GM23248 (cell line): ENCODE measurements at regions not wholly inside any gene's neighbourhood (a gene's known extent, or its start where the extent isn't known, plus 50 kb on each side); places are given as distances from the start of the nearest gene placed in this dataset.
"Not testable (repeated sequence)": the region's sequence is repeated elsewhere in the genome, so short reads cannot be mapped to it uniquely, and the experiment has no call there.

Source experiments
- DNase-seq: peaks from one replicate; pipeline ENCODE4 v3.0.0-alpha.2; 2015
- H2AFZ ChIP-seq: fragments of 200-600 bp; sonication (generic); 2 replicates; pipeline ENCODE4 v1.6.1; 2016; ENCODE audit warnings: antibody characterized with exemption
- H3F3A ChIP-seq: fragments of 200-600 bp; sonication (generic); 2 replicates; pipeline ENCODE4 v1.6.1; 2016; ENCODE audit warnings: mild to moderate bottlenecking, antibody characterized with exemption, mixed run types; ENCODE audit not compliant: insufficient read depth
- H3K27ac ChIP-seq: fragments of 200-600 bp; sonication (generic); 2 replicates; pipeline ENCODE4 v1.5.1; 2016; ENCODE audit warnings: mild to moderate bottlenecking
- H3K27me3 ChIP-seq: fragments of 200-600 bp; sonication (generic); replicated peaks from 2 replicates; pipeline ENCODE4 v1.6.1; 2016; ENCODE audit warnings: mild to moderate bottlenecking; ENCODE audit not compliant: insufficient read depth
- H3K36me3 ChIP-seq: fragments of 200-600 bp; sonication (generic); 2 replicates; pipeline ENCODE4 v1.6.1; 2016; ENCODE audit warnings: low read depth, mild to moderate bottlenecking
- H3K4me1 ChIP-seq: fragments of 200-600 bp; sonication (generic); 2 replicates; pipeline ENCODE4 v1.6.1; 2016; ENCODE audit warnings: mild to moderate bottlenecking; ENCODE audit not compliant: insufficient read depth
- H3K4me2 ChIP-seq: fragments of 200-600 bp; sonication (generic); one replicate; pipeline ENCODE4 v1.6.1; 2016; ENCODE audit warnings: mild to moderate bottlenecking; ENCODE audit not compliant: unreplicated experiment
- H3K4me3 ChIP-seq: fragments of 200-600 bp; sonication (generic); 2 replicates; pipeline ENCODE4 v1.5.1; 2016; ENCODE audit warnings: mild to moderate bottlenecking
- H3K79me2 ChIP-seq: fragments of 200-600 bp; sonication (generic); 2 replicates; pipeline ENCODE4 v1.6.1; 2016; ENCODE audit warnings: mild to moderate bottlenecking; ENCODE audit not compliant: insufficient read depth
- H3K9ac ChIP-seq: fragments of 200-600 bp; sonication (generic); 2 replicates; pipeline ENCODE4 v1.6.1; 2016; ENCODE audit warnings: mild to moderate bottlenecking
- H3K9me2 ChIP-seq: fragments of 200-600 bp; sonication (generic); 2 replicates; pipeline ENCODE4 v1.6.1; 2016; ENCODE audit warnings: mixed run types, mild to moderate bottlenecking, moderate library complexity; ENCODE audit not compliant: insufficient read depth
- H3K9me3 ChIP-seq: fragments of 200-600 bp; sonication (generic); one replicate; pipeline ENCODE4 v1.6.1; 2017; ENCODE audit warnings: low read depth
- H4K20me1 ChIP-seq: fragments of 200-600 bp; sonication (generic); 2 replicates; pipeline ENCODE4 v1.6.0; 2016; ENCODE audit not compliant: insufficient read depth
- WGBS, 2 experiments: methylation state at CpG; one replicate each; pipeline ENCODE4 v1.1.6; 2015 to 2017; ENCODE audit warnings: low lambda C conversion rate in 2 of 2, low coverage in 1 of 2; ENCODE audit errors: missing lambda C conversion rate in 2 of 2; 5-methylcytosine and 5-hydroxymethylcytosine counted together
- in situ Hi-C: fragments of 300-500 bp; cut with MboI; formaldehyde crosslinking; loops from 2 replicates; pipeline ENCODE4 v1.15.0; 2020

DNA sequence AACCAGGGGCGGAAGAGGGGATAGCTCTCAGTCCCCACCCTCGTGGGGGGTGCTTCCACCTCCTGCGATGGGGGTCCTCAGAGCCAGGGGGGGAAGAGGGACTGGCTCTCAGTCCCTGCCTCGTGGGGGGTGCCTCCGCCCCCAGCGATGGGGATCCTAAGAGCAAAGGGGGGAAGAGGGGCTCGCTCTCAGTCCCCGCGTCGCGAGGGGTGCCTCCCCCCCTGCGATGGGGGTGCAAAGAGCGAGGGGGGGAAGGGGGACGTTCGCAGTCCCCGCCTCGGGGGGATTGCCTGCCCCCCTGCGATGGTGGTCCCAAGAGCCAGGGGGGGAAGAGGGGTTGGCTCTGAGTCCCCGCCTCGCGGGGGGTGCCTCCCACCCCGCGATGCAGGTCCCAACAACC lies 159.9 kb downstream of the ATP6V0E2 start:
- H3K9ac ChIP-seq, H3K27me3 ChIP-seq, H3K9me2 ChIP-seq, H3K9me3 ChIP-seq, H2AFZ ChIP-seq, H3K4me3 ChIP-seq, in situ Hi-C loops, H3K4me2 ChIP-seq, H3K36me3 ChIP-seq, H4K20me1 ChIP-seq, DNase-seq, H3K27ac ChIP-seq, H3K79me2 ChIP-seq, H3F3A ChIP-seq, H3K4me1 ChIP-seq: not testable (repeated sequence)
- WGBS, 2 experiments: 73% methylated on average over 23 of the region's 23 CpGs; no CpG with 5 or more reads in 1 of the 2 experiments

DNA sequence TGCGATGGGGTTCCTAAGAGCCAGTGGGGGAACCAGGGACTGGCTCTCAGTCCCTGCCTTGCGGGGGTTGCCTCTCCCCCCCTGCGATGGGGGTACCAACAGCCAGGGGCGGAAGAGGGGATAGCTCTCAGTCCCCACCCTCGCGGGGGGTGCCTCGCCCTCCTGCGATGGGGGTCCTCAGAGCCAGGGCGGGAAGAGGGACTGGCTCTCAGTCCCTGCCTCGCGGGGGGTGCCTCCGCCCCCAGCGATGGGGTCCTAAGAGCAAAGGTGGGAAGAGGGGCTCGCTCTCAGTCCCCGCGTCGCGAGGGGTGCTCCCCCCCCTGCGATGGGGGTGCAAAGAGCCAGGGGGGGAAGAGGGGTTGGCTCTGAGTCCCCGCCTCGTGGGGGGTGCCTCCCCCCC lies 162.0 kb downstream of the ATP6V0E2 start:
- WGBS, 2 experiments: 84 to 100% methylated on average over 1 to 21 of the region's 21 CpGs

DNA sequence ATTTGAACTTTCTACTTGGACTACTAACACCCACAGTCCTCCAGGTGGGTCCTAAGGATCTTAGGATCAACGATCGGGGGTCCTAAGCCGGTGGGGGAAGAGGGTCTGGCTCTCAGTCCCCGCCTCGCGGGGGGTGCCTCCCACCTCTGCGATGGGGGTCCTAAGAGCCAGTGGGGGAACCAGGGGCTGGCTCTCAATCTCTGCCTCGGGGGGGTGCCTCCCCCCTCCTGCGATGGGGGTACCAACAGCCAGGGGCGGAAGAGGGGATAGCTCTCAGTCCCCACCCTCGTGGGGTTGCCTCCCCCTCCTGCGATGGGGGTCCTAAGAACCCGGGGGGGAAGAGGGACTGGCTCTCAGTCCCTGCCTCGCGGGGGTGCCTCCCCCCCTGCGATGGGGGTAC lies 165.3 kb downstream of the ATP6V0E2 start:
- in situ Hi-C loops, H3K9me3 ChIP-seq, DNase-seq, H3F3A ChIP-seq, H4K20me1 ChIP-seq, H3K27me3 ChIP-seq, H3K9me2 ChIP-seq, H3K79me2 ChIP-seq, H3K4me2 ChIP-seq, H2AFZ ChIP-seq, H3K36me3 ChIP-seq, H3K4me1 ChIP-seq, H3K4me3 ChIP-seq, H3K9ac ChIP-seq, H3K27ac ChIP-seq: not testable (repeated sequence)
- WGBS, 2 experiments: 65 to 70% methylated on average over 7 to 14 of the region's 16 CpGs

More for the DNA sequence above, 162.0 kb downstream of the ATP6V0E2 start:
- H3K4me1 ChIP-seq, H3K4me3 ChIP-seq, H3K27me3 ChIP-seq, H3K79me2 ChIP-seq, H3K4me2 ChIP-seq, H3K9me2 ChIP-seq, H3K27ac ChIP-seq, in situ Hi-C loops, H3F3A ChIP-seq, H4K20me1 ChIP-seq, H3K9ac ChIP-seq, H3K9me3 ChIP-seq, H2AFZ ChIP-seq, DNase-seq, H3K36me3 ChIP-seq: not testable (repeated sequence)

DNA sequence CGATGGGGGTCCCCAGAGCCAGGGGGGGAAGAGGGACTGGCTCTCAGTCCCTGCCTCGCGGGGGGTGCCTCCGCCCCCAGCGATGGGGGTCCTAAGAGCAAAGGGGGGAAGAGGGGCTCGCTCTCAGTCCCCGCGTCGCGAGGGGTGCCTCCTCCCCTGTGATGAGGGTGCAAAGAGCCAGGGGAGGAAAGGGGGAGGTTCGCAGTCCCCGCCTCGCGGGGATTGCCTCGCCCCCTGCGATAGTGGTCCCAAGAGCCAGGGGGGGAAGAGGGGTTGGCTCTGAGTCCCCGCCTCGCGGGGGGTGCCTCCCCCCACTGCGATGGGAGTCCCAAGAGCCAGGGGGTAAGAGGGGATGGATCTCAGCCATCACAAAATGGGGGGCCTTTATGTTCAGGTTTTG lies 168.5 kb downstream of the ATP6V0E2 start:
- H3K4me1 ChIP-seq, H2AFZ ChIP-seq, H3K27ac ChIP-seq, H3K4me2 ChIP-seq, DNase-seq, H3K27me3 ChIP-seq, H3K36me3 ChIP-seq, H3K9me2 ChIP-seq, in situ Hi-C loops, H3K9me3 ChIP-seq, H3K79me2 ChIP-seq, H3K4me3 ChIP-seq, H3K9ac ChIP-seq, H4K20me1 ChIP-seq, H3F3A ChIP-seq: not testable (repeated sequence)
- 53% methylated on average over 12 of the region's 20 CpGs; no CpG with 5 or more reads in 1 of the 2 experiments for WGBS, 2 experiments

DNA sequence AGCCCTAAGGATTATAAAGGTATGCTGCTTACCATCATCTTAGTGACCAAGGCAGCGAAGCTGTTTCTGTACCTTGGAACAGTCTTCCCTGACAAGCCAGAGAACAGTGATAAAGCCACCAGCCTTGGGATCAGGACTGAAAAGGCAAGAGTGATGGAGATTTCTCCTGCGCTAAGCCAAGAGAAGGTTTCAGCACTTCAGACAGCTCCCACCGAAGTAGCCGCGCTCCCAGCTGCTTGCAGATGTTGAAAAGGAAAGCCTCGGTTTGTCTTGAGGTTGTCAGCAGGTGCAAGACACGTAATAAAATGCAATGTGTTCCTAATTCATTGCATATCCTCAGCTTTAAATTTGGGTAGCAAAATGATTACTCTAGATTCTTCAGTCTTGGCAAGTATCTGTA lies 171.0 kb downstream of the ATP6V0E2 start:
- H4K20me1 ChIP-seq, H3K27me3 ChIP-seq, H3K9ac ChIP-seq, H3K9me2 ChIP-seq, in situ Hi-C loops, H3K9me3 ChIP-seq, H3K4me3 ChIP-seq, H2AFZ ChIP-seq, H3K27ac ChIP-seq, H3K4me2 ChIP-seq, H3K79me2 ChIP-seq, H3K4me1 ChIP-seq, H3K36me3 ChIP-seq, H3F3A ChIP-seq: not testable (repeated sequence)
- 2 to 7% methylated on average over 7 of the region's 7 CpGs for WGBS, 2 experiments
- peak; percentile 46 for DNase-seq

DNA sequence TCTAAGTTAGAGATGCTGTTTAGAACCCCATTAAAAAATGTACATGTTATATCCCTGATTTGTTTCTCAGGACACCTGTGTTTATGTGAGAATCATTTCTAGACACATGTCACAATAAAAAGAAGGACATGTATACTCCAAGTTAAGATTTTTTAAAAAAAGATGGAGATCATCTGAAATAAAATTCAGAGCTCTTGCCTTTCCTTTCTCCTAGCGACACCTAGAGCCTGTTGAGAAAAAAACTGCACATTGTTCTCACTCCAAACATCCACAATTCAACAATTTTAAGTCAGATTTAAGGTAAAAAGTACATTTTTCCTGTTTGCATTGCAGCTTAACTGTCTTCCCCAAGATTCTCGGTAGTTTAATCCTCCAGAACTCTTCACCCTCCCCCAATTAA lies 171.8 kb downstream of the ATP6V0E2 start:
- H3K9me3 ChIP-seq, H3K27ac ChIP-seq, H3K79me2 ChIP-seq, H3K27me3 ChIP-seq, H4K20me1 ChIP-seq, H3K9ac ChIP-seq, H2AFZ ChIP-seq, H3K36me3 ChIP-seq, H3F3A ChIP-seq, in situ Hi-C loops, H3K4me2 ChIP-seq, H3K4me3 ChIP-seq, H3K9me2 ChIP-seq, H3K4me1 ChIP-seq: not testable (repeated sequence)
- peak; percentile 2 for DNase-seq
- WGBS, 2 experiments: 0 to 1% methylated on average over 2 of the region's 2 CpGs

DNA sequence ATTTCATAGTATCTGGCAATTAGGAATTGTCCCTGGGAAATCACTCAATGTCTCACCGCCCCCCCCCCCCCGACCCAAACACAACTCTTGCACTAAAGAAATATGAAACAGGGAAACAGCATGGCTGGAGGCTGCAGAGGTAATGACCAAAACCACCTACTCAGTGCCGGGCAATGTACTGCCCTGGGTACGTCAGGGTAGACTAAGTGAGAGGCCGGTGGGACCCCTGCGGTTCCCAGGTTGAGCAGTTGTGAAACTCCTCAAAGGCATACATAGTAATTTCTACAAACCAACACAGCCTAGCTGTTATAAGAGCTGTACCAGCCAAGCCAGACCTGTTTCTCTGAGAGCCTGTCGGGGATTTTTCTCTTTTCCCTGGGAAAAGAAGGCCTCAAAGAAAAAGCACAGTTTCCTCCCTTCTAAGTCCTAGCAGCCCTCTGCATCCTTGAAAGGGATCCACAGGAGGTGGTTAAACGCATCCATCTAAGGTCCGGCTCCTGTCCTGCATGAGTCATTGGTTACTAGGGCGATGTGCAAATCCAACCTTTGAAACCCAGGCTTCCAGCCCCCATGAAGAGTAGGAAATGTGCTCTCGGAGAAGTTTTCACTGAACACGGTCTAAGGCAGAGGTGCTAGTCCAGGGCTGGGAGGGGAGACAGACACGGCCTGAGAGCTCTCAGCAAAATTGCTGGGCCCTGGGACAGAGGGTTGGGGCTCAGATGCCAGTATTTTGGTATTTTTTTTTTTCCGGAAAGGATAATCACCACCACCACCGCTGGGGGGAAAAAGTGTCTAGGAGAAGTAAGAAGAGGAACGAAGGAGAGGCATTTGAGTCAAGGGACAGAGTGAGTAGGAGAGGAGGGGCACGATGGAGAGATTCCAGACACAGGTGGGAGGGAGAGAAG lies 172.8 kb downstream of the ATP6V0E2 start:
- H3K4me1 ChIP-seq, H3K4me3 ChIP-seq, H3K9ac ChIP-seq, H3K9me3 ChIP-seq, H3K79me2 ChIP-seq, H3K27me3 ChIP-seq, H4K20me1 ChIP-seq, in situ Hi-C loops, H3K4me2 ChIP-seq, H3K27ac ChIP-seq, H3K9me2 ChIP-seq, DNase-seq, H3K36me3 ChIP-seq, H2AFZ ChIP-seq, H3F3A ChIP-seq: not testable (repeated sequence)
- 34 to 45% methylated on average over 9 to 11 of the region's 17 CpGs for WGBS, 2 experiments
